SKM-1 treated with dmso at 0.1 percent for 144 hours (cell line): ENCODE measurements at regions not wholly inside any gene's neighbourhood (a gene's known extent, or its start where the extent isn't known, plus 50 kb on each side); places are given as distances from the start of the nearest gene placed in this dataset.
"Not testable (repeated sequence)": the region's sequence is repeated elsewhere in the genome, so short reads cannot be mapped to it uniquely, and the experiment has no call there.

Source experiments
- DNase-seq: peaks from one replicate; lab custom pipeline; 2025; ENCODE audit not compliant: unreplicated experiment; lab: John Stamatoyannopoulos, UW

DNA sequence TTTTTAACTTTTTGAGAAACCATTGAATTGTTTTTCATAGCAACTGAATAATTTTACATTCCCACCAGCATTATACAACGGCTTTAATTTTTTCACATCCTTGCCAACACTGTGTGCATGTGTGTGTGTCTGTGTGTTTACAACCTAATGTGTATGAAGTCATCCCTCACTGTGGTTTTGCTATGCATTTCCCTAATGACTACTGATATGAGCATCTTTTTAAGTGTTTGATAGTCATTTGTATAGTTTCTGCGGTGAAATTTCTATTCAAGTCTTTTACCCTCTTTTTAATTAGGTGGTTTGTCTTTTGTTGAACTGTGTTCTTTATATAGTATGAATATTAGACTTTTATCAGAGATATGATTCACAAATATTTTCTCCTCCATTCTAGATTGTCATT is 263.1 kb upstream of the COX7C start:
- DNase-seq, result no peak

DNA sequence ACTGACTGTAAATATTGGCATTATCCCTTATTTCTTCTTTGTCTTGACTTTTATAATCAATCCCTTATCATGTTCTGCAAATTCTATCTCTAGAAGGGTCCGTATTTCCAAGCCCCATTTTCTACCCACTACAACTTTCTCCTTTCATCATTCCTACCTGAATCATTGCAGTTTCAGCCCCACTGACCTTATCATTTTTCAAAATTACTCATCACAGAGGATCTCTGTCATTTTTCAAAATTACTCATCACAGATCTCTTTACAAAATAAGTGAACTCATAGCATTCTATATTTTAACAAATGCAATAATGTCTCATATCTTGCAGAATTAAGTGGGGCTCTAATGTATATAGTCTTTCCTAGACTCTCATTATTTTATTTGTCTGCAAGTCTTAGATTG is 256.9 kb upstream of the COX7C start:
- DNase-seq, result no peak

GRCh38 chr5:86371061-86371460 is 246.7 kb upstream of the COX7C start:
- no peak for DNase-seq

DNA sequence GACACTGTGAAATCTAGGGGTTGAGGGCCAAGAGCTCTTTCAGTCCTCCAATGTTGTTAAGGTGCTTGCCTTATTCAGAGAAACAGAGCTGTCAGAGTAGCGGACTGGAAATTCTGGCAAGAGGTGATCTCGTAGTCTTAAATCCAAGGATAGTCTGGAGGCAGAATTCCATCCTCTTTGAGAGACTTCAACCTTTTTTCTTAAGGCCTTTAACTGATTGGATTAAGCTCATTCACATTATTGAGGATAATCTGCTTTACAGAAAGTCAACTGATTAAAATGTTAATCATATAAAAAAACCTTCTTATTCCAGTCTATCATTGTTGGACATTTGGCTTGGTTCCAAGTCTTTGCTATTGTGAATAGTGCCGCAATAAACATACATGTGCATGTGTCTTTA is 243.1 kb upstream of the COX7C start:
- DNase-seq, result no peak

GRCh38 chr5:86376214-86376613 is 241.5 kb upstream of the COX7C start:
- DNase-seq, result no peak

DNA sequence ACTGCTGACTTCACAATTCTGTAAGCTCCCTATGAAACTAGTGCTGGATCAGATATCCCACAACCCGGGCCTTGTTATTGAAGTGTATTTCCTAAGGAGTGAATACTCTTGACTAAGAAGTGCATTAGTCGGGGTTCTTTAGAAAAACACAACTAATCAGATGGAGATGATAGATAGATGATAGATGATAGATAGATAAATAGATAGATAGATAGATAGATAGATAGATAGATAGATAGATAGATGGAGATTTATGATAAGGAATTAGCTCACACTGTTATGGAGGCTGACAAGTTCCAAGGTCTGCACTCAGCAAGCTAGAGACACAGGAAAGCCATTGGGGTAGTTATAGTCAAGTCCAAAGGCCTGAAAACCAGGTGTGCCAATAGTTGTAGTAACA is 214.6 kb upstream of the COX7C start:
- no peak for DNase-seq

GRCh38 chr5:86404256-86404655 is 213.5 kb upstream of the COX7C start:
- no peak for DNase-seq

DNA sequence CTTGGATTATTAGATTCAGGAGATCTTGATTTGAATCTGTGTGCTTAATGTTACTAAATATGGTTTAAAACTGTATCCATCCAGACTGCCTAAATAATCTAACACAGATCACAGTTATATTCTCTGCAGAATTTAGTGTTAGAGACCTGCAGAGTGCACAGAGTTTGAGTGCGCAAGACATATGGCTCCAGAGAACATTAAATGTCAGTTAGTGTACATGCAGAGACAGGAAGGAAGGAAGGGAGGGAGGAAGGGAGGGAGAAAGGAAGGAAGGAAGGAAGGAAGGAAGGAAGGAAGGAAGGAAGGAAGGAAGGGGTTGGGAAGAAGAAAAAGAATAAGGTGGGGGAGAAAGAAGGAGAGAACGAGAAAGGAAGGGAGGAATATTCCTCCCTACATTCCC is 210.0 kb upstream of the COX7C start:
- DNase-seq, result no peak

DNA sequence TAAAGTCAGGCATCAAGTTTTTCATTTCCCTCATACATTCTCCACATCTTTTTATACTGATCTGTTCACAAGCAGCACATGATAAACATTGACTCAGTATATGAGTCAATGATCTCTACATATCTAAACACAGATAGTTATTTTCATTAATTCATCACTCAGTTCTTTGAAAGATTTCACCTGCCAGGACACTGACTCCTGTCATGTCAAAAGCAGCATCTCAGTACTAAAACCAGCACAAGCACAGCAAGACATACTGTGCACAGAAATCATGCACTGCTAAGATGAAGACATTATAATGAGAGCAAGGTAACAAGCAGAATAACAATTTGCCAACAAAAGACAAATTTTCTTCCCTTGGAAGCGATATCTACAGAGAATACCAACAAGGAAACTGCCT is 206.1 kb upstream of the COX7C start:
- DNase-seq, result no peak

DNA sequence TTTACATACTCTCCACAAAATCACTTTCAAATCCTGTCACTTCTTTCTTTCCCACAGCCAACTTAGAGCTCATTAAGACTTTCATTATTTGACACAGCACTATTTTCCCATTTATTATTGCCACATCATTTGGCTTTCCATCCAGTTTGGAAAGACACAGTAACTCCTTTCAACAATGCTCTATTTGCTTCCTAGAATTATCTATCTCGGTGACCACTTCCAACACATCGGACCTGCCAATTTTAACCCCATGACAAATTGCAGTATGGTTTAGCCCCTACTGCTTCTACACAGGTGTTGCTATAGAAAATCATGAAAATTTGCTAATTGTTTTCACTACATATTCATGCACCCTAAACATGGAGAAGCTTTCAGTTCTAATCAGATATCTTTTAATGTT is 190.6 kb upstream of the COX7C start:
- DNase-seq, result no peak

DNA sequence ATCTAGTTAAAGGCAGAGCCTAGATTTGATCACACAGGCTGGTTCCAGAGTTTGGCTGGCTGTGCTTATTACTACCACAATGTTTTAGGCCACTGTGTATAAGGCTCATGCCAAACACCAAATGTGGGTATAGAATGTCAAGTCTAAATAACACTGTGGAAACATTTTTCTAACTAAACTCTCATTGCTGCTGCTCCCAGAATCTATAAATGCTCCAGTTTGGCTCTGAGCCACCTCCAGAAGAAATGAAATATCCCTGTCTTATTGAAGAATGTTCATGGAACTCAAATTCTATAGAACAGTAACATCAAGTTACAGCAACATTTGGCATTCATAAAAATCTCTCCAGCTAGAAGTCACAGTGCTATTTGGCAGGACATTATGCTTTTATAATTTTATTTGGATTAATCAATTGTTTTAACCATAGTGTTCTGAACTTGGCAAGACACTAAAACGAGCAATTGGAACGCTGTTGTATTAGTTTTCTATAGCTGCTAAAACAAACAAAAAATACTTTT is 178.1 kb upstream of the COX7C start:
- no peak for DNase-seq

DNA sequence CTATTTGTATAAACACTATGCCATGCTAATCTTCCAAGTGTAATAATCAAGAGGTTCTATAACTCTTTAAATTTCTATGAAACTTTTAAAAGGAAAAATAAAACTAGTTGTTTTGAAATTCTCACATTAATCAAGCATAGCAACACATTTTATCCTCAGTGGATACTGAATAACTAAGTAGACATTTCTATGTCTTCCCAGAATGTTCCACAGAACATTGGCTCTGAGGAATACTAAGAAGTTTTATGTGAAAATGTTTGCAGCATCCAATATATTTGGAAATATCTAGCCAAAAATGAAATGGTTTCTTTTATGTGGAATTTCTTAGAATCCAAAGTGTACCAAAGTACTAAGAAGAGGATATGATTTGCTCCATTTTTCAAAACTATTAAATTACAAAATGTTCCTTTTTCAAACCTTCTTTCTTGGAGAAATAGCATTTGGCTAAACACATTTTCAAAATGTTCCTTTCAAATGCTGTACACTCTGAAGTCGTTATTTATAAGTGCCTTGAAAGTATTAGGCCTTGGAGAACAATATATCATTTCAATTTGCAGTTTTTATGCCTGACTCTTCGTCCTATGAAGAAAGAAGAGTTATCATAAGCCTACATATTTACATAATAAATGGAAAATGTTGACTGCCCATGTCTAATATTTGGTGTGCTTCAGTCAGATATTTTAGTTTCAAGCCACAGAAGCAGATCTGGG is 175.6 kb upstream of the COX7C start:
- no peak for DNase-seq

- no peak for DNase-seq
These were observed 170.4 kb upstream of the COX7C start for GRCh38 chr5:86447362-86447761.

DNA sequence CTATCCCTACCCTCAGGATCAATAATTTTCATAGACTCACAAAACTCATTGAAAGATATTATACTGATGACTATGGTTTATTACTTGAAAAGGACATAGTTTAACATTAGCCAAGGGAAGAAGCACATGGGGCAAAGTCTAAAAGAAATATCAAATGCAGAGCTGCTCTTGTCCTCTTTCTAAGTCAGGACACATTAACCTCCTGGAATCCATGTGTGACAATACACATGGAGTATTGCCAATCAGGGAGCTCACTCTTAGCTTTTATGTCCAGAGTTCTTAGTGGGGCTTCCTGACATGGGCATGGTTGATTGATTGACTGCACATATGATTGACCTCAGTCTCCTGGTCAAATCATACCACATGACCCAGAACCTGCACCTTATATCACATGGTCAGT is 165.5 kb upstream of the COX7C start:
- DNase-seq, result no peak

GRCh38 chr5:86460519-86460918 is 157.2 kb upstream of the COX7C start:
- DNase-seq, result no peak

DNA sequence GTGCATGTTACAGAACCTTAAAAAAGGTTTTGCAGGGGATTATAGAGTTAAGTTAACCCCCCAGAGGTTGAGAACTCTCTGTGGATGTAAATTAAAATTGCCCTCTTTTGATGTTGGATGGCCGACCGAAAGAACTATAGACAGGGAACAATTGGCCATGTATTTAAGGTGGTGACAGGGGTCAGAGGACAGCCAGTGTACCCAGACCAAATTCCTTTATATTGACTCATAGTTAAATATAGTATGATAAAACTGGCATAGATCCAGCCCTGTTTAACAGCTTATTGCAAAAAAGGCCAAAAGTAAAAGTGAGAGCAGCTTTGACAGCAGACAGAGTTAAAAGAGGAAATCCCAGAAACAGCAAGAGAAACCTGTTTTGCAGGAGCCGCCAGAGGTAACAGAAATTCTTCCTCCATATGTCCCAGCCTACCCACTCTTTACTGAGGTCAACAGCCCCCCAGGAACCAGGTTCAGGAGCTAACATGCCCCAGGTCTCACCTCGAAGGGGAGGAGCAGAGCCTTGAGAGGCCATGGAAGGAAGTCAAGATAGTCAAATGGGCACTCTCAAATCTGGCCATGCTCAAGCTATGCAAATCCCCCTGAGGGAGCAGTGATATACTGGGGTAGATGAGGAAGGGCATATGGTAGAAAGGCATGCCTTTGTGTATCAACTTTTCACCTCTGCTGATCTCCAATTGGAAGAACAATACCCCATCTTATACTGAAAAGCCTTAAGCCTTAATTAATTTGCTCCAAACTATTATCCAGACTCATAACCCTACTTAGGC is 156.4 kb upstream of the COX7C start:
- no peak for DNase-seq

- no peak for DNase-seq
These were observed 154.4 kb upstream of the COX7C start for GRCh38 chr5:86463339-86463738.

DNA sequence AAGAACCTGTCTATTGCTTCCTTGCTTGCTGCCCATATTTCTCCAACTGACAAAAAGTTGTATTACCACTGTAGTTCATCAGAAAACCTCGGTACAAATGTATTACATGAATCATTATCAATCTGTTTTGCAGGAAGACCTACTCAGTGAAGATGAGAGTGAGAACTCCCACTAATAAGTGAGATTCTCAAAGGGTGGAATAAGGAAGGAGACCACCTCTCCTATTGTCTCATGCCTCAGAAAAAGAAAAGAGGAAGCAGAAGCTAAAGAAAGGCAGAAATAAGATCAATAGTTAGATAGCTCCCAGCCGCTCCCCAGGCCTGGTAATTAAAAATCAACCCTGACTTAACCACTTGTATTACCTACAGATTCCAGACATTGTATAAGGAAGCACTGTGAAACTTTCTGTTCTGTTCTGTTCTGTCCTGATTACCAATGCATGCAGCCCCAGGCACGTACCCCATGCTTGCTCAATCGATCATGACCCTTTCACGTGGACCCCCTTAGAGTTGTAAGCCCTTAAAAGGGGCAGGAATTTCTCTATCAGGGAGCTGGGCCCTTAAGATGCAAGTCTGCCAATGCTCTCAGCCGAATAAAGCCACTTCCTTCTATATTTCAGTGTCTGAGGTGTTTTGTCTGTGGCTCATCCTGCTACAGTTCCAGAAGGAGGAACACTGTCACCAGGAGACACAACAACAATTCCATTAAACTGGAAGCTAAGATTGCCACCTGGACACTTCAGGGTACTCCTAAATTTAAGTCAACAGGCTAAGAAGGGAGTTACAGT is 152.5 kb upstream of the COX7C start:
- DNase-seq, result no peak

DNA sequence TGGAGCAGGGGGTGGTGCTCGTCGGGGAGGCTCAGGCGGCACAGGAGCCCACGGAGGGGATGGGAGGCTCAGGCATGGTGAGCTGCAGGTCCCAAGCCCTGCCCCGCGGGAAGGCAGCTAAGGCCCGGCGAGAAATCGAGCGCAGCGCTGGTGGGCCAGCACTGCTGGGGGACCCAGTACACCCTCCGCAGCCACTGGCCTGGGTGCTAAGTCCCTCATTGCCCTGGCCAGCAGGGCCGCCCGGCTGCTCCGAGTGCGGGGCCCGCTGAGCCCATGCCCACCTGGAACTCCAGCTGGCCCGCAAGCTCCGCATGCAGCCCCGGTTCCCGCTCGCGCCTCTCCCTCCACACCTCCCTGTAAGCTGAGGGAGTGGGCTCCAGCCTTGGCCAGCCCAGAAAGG is 151.0 kb upstream of the COX7C start:
- DNase-seq, result not testable (repeated sequence)

GRCh38 chr5:86482008-86482407 is 135.7 kb upstream of the COX7C start:
- DNase-seq, result no peak

DNA sequence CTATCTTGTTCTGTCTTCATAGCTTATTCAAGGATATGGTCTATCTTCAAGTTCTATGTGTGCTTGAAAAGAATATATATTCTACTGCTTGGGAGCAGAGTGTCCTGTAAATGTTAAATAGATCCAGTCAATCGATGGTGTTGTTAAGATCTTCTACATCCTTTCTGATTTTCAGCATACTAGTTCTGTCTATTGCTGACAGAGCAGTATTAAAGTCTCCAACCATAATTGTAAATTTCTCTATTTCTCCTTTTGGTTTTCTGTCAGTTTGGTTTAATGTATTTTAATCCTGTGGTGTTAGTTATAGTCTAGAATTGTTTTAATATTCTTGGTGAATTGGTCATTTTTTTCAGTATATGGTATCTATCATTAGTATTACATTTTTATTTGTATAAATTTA is 124.0 kb upstream of the COX7C start:
- DNase-seq, result no peak

- DNase-seq, result no peak
These were observed 116.8 kb upstream of the COX7C start for GRCh38 chr5:86500947-86501346.
